Chondrocyte (in vitro differentiated cells): ENCODE measurements at regions not wholly inside any gene's neighbourhood (a gene's known extent, or its start where the extent isn't known, plus 50 kb on each side); places are given as distances from the start of the nearest gene placed in this dataset.

Source experiments
- DNase-seq: peaks from one replicate; pipeline ENCODE4 v3.0.0; 2021; ENCODE audit warnings: mixed read lengths, low spot score
- H3K27ac Mint-ChIP-seq: one replicate; pipeline ENCODE4 v1.8.0; 2021; ENCODE audit warnings: mild to moderate bottlenecking, moderate library complexity, mixed read lengths; ENCODE audit not compliant: unreplicated experiment
- H3K27me3 Mint-ChIP-seq: 2 replicates; pipeline ENCODE4 v1.8.0; 2021; ENCODE audit warnings: low read depth, mixed read lengths
- H3K36me3 Mint-ChIP-seq: 2 replicates; pipeline ENCODE4 v1.8.0; 2021; ENCODE audit warnings: low read depth, mixed read lengths
- H3K4me1 Mint-ChIP-seq: 2 replicates; pipeline ENCODE4 v1.8.0; 2021; ENCODE audit warnings: low read depth, mild to moderate bottlenecking, mixed read lengths
- H3K4me3 Mint-ChIP-seq: one replicate; pipeline ENCODE4 v1.8.0; 2021; ENCODE audit warnings: mild to moderate bottlenecking, moderate library complexity, mixed read lengths; ENCODE audit not compliant: unreplicated experiment
- H3K9me3 Mint-ChIP-seq: 2 replicates; pipeline ENCODE4 v1.8.0; 2021; ENCODE audit warnings: low read depth, mixed read lengths
- CTCF ChIP-seq: fragments of 200-600 bp; sonication (generic); IDR thresholded peaks from 2 replicates; pipeline ENCODE4 v1.5.0; 2021; ENCODE audit warnings: antibody characterized with exemption, mild to moderate bottlenecking, moderate library complexity

- DNase-seq: no peak
- no peak for TF ChIP-seq CTCF
- peaks cover 26% of the 10 kb centered on the region for H3K4me1 Mint-ChIP-seq
- H3K9me3 Mint-ChIP-seq: peaks cover 3% of the 10 kb centered on the region
- H3K27me3 Mint-ChIP-seq: no peaks in the 10 kb centered on the region
- H3K36me3 Mint-ChIP-seq: peaks cover 2% of the 10 kb centered on the region
- H3K4me3 Mint-ChIP-seq: no peak overlapping the region
- H3K27ac Mint-ChIP-seq: no peak overlapping the region
Observed at GRCh38 chr18:22683786-22684185, 249.3 kb upstream of the RBBP8 start.

- H3K4me1 Mint-ChIP-seq: peaks cover 26% of the 10 kb centered on the region
- H3K27me3 Mint-ChIP-seq: no peaks in the 10 kb centered on the region
- H3K36me3 Mint-ChIP-seq: peaks cover 2% of the 10 kb centered on the region
- TF ChIP-seq CTCF: no peak
- H3K9me3 Mint-ChIP-seq: peaks cover 3% of the 10 kb centered on the region
- DNase-seq: no peak
- H3K27ac Mint-ChIP-seq: no peak overlapping the region
- no peak overlapping the region for H3K4me3 Mint-ChIP-seq
Observed at GRCh38 chr18:22684268-22684667, 248.9 kb upstream of the RBBP8 start.

GRCh38 chr18:22685788-22686187, 247.3 kb upstream of the RBBP8 start:
- H3K4me3 Mint-ChIP-seq: no peak overlapping the region
- TF ChIP-seq CTCF: no peak
- DNase-seq: no peak
- no peaks in the 10 kb centered on the region for H3K27me3 Mint-ChIP-seq
- H3K27ac Mint-ChIP-seq: no peak overlapping the region
- H3K36me3 Mint-ChIP-seq: peaks cover 2% of the 10 kb centered on the region
- H3K9me3 Mint-ChIP-seq: peaks cover 3% of the 10 kb centered on the region
- peaks cover 26% of the 10 kb centered on the region for H3K4me1 Mint-ChIP-seq

GRCh38 chr18:22687892-22688680, 245.0 kb upstream of the RBBP8 start:
- Mint-ChIP-seq H3K4me1 (peaks cover 29% of the 10 kb centered on the region), H3K27me3 (no peaks in the 10 kb centered on the region), H3K36me3 (peaks cover 2% of the 10 kb centered on the region), H3K4me3 (no peak overlapping the region), H3K9me3 (peaks cover 3% of the 10 kb centered on the region), H3K27ac (no peak overlapping the region)
- no peak for DNase-seq
- no peak for TF ChIP-seq CTCF

- no peak overlapping the region for H3K4me3 Mint-ChIP-seq
- peaks cover 3% of the 10 kb centered on the region for H3K9me3 Mint-ChIP-seq
- H3K36me3 Mint-ChIP-seq: peaks cover 2% of the 10 kb centered on the region
- peaks cover 24% of the 10 kb centered on the region for H3K4me1 Mint-ChIP-seq
- H3K27ac Mint-ChIP-seq: no peak overlapping the region
- DNase-seq: no peak
- TF ChIP-seq CTCF: no peak
- H3K27me3 Mint-ChIP-seq: no peaks in the 10 kb centered on the region
Observed at GRCh38 chr18:22688877-22689496, 244.1 kb upstream of the RBBP8 start.
